OCI-LY3 (cell line): ENCODE measurements at regions not wholly inside any gene's neighbourhood (a gene's known extent, or its start where the extent isn't known, plus 50 kb on each side); places are given as distances from the start of the nearest gene placed in this dataset.

Experiments
- EZH2phosphoT487 ChIP-seq: fragments of 200-600 bp; shearing (Covaris generic); IDR thresholded peaks from 2 replicates; pipeline ENCODE4 v1.6.1; 2018; ENCODE audit warnings: antibody characterized with exemption, mixed run types, low read depth
- TF ChIP-seq, protein P1 (sequence below): fragments of 200-600, 300-600 bp; sonication (generic); IDR thresholded peaks from 2 replicates; pipeline ENCODE4 v1.5.1; 2014; ENCODE audit warnings: antibody characterized with exemption, low read length, low read depth

DNA sequence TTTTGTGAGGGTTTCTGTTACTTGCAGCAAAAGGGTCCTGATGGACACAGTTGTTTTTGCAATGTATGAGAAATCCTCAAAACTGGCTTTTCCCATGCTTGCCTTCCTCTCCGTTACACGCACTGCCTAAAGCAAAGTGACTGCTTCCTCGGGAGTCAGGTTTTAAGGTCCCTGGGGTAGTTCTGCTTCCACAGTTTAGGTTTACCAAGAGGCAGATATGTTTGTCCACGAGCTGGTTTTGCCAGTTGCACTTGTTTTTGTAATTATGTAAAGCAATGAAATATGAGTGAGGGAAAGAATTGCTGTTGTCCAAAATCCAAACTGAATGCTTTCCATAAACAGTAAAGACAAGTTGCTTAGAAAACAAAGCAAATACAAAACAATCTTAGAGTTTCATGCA is 290.7 kb upstream of the AMIGO2 start:
- TF ChIP-seq, protein P1, sequence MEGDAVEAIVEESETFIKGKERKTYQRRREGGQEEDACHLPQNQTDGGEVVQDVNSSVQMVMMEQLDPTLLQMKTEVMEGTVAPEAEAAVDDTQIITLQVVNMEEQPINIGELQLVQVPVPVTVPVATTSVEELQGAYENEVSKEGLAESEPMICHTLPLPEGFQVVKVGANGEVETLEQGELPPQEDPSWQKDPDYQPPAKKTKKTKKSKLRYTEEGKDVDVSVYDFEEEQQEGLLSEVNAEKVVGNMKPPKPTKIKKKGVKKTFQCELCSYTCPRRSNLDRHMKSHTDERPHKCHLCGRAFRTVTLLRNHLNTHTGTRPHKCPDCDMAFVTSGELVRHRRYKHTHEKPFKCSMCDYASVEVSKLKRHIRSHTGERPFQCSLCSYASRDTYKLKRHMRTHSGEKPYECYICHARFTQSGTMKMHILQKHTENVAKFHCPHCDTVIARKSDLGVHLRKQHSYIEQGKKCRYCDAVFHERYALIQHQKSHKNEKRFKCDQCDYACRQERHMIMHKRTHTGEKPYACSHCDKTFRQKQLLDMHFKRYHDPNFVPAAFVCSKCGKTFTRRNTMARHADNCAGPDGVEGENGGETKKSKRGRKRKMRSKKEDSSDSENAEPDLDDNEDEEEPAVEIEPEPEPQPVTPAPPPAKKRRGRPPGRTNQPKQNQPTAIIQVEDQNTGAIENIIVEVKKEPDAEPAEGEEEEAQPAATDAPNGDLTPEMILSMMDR, result no peak
- TF ChIP-seq EZH2phosphoT487, result no peak
